HUES6 (cell line): ENCODE measurements at regions not wholly inside any gene's neighbourhood (a gene's known extent, or its start where the extent isn't known, plus 50 kb on each side); places are given as distances from the start of the nearest gene placed in this dataset.

Experiments used
- H3K27ac ChIP-seq: 2 replicates; pipeline ENCODE4 v1.7.0; 2013; ENCODE audit warnings: low read depth, mild to moderate bottlenecking, low read length, inconsistent platforms
- H3K27me3 ChIP-seq: 2 replicates; pipeline ENCODE4 v1.6.1; 2013; ENCODE audit warnings: low read length; ENCODE audit not compliant: control insufficient read depth, insufficient read depth
- H3K36me3 ChIP-seq: 2 replicates; pipeline ENCODE4 v1.6.1; 2013; ENCODE audit warnings: low read length; ENCODE audit not compliant: control insufficient read depth, insufficient read depth
- H3K4me1 ChIP-seq: 2 replicates; pipeline ENCODE4 v1.6.1; 2013; ENCODE audit warnings: low read length; ENCODE audit not compliant: control insufficient read depth, insufficient read depth
- H3K4me3 ChIP-seq: 2 replicates; pipeline ENCODE4 v1.5.1; 2013; ENCODE audit warnings: low read depth, low read length
- H3K9ac ChIP-seq: one replicate; pipeline ENCODE4 v1.6.1; 2013; ENCODE audit warnings: mild to moderate bottlenecking, low read length
- H3K9me3 ChIP-seq: 2 replicates; pipeline ENCODE4 v1.6.1; 2013; ENCODE audit warnings: low read depth, low read length; ENCODE audit not compliant: control insufficient read depth, insufficient read depth

- no peak overlapping the region for H3K27ac ChIP-seq
- peaks cover 5% of the 10 kb centered on the region; the same call in 1 of the 2 replicates for H3K4me1 ChIP-seq
- H3K27me3 ChIP-seq, result peaks cover 26% of the 10 kb centered on the region; the same call in 1 of the 2 replicates
- no peaks in the 10 kb centered on the region for H3K36me3 ChIP-seq
- no peak overlapping the region for H3K9ac ChIP-seq
- 0 out of 2 replicates have a peak, but pooled peaks cover 3% of the 10 kb centered on the region for H3K9me3 ChIP-seq
- no peak overlapping the region for H3K4me3 ChIP-seq
Measured at GRCh38 chr17:45722161-45722560, 62.0 kb upstream of the CRHR1 start.

GRCh38 chr17:45729294-45729907 lies 54.7 kb upstream of the CRHR1 start:
- H3K4me3 ChIP-seq, result no peak overlapping the region
- no peaks in the 10 kb centered on the region for H3K4me1 ChIP-seq
- H3K9me3 ChIP-seq, result peaks cover 20% of the 10 kb centered on the region
- no peaks in the 10 kb centered on the region for H3K36me3 ChIP-seq
- H3K27ac ChIP-seq, result no peak overlapping the region
- H3K27me3 ChIP-seq, result peaks cover 36% of the 10 kb centered on the region; the same call in 1 of the 2 replicates
- H3K9ac ChIP-seq, result no peak overlapping the region

GRCh38 chr17:45730192-45730591 lies 53.9 kb upstream of the CRHR1 start:
- H3K36me3 ChIP-seq, result no peaks in the 10 kb centered on the region
- H3K27me3 ChIP-seq, result peaks cover 33% of the 10 kb centered on the region; the same call in 1 of the 2 replicates
- no peak overlapping the region for H3K27ac ChIP-seq
- H3K9ac ChIP-seq, result no peak overlapping the region
- no peaks in the 10 kb centered on the region for H3K4me1 ChIP-seq
- peaks cover 20% of the 10 kb centered on the region for H3K9me3 ChIP-seq
- no peak overlapping the region for H3K4me3 ChIP-seq

GRCh38 chr17:45731459-45731858 lies 52.7 kb upstream of the CRHR1 start:
- Histone ChIP-seq H3K9me3 (peaks cover 20% of the 10 kb centered on the region), H3K4me1 (no peaks in the 10 kb centered on the region), H3K9ac (no peak overlapping the region), H3K27ac (no peak overlapping the region), H3K36me3 (no peaks in the 10 kb centered on the region), H3K27me3 (peaks cover 23% of the 10 kb centered on the region), H3K4me3 (no peak overlapping the region)

GRCh38 chr17:45732926-45733505 lies 51.1 kb upstream of the CRHR1 start:
- Histone ChIP-seq H3K9ac (no peak overlapping the region), H3K36me3 (no peaks in the 10 kb centered on the region), H3K9me3 (peaks cover 20% of the 10 kb centered on the region)

GRCh38 chr17:45733781-45734180 lies 50.3 kb upstream of the CRHR1 start:
- Histone ChIP-seq H3K27me3 (peaks cover 8% of the 10 kb centered on the region), H3K9ac (no peak overlapping the region), H3K9me3 (peaks cover 20% of the 10 kb centered on the region), H3K36me3 (no peaks in the 10 kb centered on the region), H3K4me1 (no peaks in the 10 kb centered on the region), H3K4me3 (no peak overlapping the region), H3K27ac (no peak overlapping the region)

More at GRCh38 chr17:45732926-45733505, 51.1 kb upstream of the CRHR1 start:
- no peak overlapping the region for H3K27ac ChIP-seq
- no peak overlapping the region for H3K4me3 ChIP-seq
- H3K27me3 ChIP-seq, result peaks cover 16% of the 10 kb centered on the region
- H3K4me1 ChIP-seq, result no peaks in the 10 kb centered on the region
